Cerebellar cortex (tissue), 1 donor: ENCODE measurements at regions not wholly inside any gene's neighbourhood (a gene's known extent, or its start where the extent isn't known, plus 50 kb on each side); places are given as distances from the start of the nearest gene placed in this dataset.
"Not testable (repeated sequence)": the region's sequence is repeated elsewhere in the genome, so short reads cannot be mapped to it uniquely, and the experiment has no call there.

Experiments
- DNase-seq: peaks from one replicate; pipeline ENCODE4 v3.0.0-alpha.2; 2015; ENCODE audit warnings: low spot score

- no peak for DNase-seq
Observed at GRCh38 chr3:78424656-78425055, 1343.1 kb downstream of the ROBO1 start.

DNA sequence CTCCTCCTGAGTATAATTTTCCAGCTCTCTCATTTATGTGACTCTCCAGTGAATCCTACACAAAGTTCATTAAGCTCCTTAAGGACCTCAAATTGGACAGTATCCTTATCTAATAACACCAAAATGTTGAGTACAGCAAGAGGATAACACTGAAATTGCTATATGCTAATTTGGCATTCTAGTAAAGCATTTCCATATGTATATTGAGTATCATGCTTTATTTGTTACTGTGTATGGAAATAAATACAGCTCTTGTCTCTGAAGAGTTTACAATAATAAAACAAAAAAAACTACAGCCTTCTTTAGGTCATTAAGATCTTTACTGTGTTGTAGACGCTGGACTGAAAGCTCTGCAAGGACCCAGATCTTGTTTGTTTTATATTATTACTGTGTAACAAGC is 1341.3 kb downstream of the ROBO1 start:
- no peak for DNase-seq

- DNase-seq = no peak
Observed at GRCh38 chr3:78427303-78427702, 1340.5 kb downstream of the ROBO1 start.

- no peak for DNase-seq
Observed at GRCh38 chr3:78430741-78431140, 1337.1 kb downstream of the ROBO1 start.

- no peak for DNase-seq
Observed at GRCh38 chr3:78434801-78435200, 1333.0 kb downstream of the ROBO1 start.

DNA sequence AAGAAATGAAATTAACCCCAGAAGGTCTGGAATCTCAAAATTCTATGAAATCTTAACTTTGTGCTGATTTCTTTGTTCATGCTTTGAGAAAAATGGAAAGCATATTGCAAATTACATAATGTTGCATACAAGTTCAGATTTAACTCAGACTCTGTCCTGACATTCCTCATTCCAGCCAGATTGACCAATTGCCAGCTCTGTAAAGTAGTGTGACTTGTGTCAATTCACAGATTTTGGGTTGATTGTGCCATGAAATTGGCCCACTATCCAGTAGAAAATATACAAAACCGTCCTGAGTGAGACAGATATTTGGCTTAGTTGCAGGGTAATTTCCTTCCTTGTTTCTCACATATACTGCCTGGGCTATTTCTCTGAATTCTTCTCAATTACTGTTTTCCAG is 1312.6 kb downstream of the ROBO1 start:
- no peak for DNase-seq

GRCh38 chr3:78455712-78456433 is 1311.9 kb downstream of the ROBO1 start:
- DNase-seq = peak; percentile 1

DNA sequence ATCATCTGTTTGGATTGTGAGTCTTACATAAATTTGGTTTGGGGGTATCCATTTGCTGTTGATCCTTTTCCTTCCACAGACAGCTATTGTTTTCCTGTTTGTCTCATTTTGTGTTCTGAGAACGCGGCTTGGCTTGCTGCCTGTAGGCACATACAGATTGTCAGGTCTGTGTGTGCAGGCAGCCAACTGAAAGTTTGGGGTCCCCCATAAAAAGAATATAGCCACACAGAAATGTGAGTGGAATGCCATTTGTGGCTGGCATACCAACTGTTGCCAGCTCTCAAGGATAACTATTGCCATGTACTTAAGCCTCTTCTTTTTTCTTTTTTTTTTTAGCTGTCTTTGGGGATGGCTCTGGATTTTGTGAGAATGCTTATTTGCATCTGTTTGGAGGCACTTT is 1308.0 kb downstream of the ROBO1 start:
- no peak for DNase-seq

DNA sequence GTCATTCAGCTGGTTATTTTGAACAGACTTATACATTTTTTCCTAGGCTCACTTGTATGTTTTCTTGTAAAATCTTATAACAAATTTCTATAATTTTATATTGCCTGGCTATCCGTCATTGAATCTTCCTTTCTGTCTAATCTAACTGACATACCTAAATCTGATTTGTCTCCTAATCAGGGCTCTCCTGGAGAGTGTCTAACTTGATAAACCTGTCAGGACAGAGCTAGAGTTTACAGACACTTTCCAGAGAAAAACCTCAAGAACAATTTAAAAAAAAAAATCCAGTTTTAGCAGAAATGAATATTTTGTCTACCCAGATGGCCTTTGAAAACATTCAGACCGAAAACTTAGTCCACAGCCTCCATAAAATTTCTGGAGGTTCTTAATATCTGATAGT is 1305.8 kb downstream of the ROBO1 start:
- DNase-seq = no peak

- no peak for DNase-seq
Observed at GRCh38 chr3:78476076-78476475, 1291.7 kb downstream of the ROBO1 start.

- no peak for DNase-seq
Observed at GRCh38 chr3:78481050-78481449, 1286.7 kb downstream of the ROBO1 start.

DNA sequence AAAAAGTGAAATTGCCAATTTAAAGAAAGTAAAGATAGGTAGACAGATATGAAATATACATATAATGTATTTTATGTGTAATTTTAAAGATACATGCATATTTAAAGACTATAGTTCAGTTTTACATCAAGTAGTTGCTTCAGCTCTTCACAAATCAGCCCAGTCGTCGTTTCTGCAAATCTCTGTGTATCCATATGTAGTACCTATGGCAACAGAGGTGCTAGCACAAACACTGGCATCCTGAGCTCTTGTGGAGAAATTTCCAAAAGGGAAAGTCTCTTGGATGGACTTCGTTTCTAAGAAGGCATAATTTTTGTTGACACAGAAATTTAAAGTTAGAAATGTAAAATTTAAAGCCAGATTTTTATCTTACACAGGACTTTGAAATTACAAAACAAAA is 1284.7 kb downstream of the ROBO1 start:
- DNase-seq = no peak

DNA sequence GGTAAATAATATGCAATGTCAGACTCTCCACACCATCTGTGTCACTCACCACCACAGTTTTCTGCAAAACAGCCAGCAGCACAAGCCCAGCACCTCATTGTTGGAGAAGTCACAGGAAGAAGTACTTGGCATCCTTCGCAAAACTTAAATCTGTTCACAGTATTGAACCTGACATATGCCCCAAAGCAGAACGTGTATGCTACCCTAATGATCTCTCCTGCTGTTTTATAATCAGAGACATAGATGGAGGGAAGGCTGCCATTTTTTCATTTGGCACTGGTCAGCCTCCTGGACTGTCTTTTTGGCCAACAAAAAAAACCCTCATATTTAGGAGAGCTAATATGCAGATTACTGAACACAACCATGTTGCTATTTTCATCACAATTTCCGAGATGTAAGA is 1272.9 kb downstream of the ROBO1 start:
- peak; percentile 81 for DNase-seq

DNA sequence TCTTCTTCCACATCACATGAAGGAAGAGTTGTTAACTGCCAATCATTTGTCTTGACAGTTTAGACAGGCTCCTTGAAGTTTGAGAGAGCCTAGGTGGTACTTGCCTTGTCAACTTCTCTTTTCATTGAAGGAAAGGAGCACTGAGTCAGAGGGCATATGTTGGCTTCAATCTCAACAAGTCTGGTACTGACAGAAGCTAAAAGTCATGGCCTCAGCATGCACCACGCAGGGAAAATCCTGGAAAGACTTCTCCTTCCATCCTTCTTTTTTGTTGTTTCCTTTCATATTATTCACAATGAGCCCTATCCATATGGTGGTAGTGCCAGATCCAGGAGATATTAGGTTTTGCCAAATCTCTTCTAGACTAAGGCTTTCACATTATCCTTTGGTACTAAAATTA is 1272.5 kb downstream of the ROBO1 start:
- DNase-seq = peak; percentile 76

DNA sequence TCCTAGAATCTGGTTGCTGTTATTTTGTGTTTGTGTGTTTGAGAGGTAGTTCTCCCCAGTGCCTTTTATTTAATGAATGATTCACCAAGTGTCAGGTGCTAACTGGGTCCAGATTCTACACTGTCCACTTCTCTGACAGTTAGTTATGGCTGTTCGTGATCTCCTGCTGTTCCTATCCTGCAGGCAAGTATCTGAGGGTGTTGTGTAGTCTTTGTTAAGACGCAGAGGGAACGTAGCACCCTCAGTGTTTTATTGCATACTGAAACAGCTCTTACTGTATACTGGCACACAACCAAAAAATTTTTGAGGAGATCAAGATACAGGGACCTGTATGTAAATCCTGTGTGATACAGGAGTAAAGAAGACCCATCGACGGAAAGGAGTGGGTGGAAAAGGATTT is 1271.3 kb downstream of the ROBO1 start:
- DNase-seq = peak; percentile 34

DNA sequence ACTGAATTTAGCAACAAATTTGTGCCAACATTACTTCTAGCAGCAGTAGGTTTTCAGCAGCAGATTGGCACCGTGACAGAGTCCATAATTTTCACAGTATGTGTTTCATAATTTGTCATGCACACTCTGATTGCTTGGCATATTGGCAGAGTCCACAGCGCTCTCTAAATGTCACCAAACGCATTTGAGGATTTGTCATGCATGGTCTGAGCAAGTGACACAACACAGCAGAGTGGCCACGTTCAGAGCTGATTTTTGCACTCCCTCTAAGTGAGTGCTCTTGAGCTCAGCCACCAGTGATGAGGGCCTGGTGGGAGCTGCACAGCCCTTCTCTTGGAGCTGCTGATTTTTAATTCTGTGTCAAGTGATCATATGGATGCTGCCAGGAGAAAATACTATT is 1270.8 kb downstream of the ROBO1 start:
- DNase-seq = peak; percentile 84

- DNase-seq = peak; percentile 5
Observed at GRCh38 chr3:78497767-78498166, 1270.0 kb downstream of the ROBO1 start.

DNA sequence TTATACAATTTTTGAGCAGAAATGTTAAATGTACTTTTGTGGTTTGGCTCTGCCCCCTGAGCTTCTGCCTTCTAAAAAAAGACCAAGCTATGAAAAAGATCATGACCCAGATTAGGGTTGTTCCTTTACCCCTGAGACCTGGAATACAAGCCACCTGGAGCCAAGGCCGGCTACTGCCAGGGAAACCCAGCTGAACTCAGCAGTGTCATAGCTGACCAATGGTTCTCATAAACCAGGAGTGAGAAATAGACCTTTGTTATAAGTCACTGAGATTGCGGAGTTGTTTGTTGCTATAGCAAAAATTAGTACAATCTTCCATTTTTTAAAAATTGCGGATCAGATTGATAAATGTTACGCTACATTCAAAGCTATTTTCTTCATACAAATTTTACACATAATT is 1261.7 kb downstream of the ROBO1 start:
- DNase-seq = no peak

DNA sequence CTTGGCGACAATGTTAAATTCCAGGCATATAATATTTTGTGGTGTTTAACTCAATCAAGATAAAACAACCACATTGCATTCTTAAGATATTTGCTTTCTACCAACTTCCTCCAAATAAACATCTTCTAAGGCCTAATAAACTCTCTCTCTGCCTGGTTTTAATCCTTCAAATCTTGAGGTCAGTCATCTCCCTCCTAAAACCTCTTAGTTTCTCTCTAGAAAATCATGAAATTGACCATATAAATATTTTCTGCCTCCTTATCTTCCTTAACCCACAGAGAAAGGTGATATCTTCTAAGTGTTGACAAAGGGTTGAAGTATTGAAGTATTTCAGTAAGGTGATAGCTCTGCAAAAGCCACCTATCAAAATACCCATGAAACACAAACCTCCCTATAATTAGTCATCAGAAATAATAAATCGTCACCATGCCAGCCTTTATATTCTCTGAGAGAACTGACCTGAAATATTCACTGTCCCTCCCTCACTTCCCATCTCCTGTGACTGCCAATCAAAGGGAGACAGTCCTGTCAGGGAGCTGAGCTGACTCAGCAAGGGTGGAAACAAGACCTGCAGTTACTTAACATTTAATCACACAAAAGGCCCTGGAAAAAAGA is 1261.1 kb downstream of the ROBO1 start:
- DNase-seq = no peak

- no peak for DNase-seq
Observed at GRCh38 chr3:78507196-78507984, 1260.4 kb downstream of the ROBO1 start.

DNA sequence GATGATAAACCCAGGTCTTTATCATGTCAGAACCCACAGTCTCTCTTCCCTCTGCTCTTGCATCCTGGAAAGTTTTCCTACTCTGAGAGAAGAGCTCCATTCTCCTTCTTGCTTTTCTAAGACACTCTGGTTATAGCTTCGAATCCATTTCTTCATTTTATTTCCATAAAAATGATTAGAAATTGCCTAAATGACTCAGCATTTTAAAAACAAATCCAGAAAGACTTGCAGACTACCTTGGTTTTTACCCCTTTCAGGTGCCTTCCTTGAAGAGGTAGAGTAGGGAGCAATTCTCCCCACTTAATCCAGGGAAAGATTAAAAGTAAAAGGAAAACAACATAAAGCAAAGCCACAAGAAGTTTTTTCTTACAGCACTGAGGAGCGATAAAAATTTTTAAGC is 1256.0 kb downstream of the ROBO1 start:
- no peak for DNase-seq

DNA sequence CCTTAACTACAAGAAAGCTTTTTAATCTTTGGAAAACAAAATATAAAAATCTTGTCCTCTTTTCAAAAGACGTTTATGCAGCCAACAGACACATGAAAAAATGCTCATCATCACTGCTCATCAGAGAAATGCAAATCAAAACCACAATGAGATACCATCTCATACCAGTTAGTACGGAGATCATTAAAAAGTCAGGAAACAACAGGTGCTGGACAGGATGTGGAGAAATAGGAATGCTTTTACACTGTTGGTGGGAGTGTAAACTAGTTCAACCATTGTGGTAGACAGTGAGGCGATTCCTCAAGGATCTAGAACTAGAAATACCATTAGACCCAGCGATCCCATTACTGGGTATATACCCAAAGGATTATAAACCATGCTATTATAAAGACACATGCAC is 1255.0 kb downstream of the ROBO1 start:
- DNase-seq = not testable (repeated sequence)

DNA sequence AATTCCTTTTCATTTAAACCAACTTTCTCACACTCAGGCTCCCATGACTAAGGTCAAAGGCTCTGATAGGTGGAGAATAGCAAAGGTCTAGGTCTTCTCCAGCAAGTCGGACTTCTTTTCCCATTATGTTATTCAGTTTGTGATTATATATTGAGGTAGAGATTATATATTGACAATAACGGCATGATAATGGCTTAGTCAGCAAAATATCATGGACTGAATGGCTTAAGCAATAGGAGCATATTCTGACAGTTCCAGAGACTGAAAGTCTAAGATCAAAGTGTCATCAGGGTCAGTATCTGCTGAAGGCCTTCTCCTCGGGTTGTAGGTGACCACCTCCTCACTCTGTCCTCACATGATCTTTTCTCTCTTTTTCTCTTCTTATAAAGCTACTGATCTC is 1251.4 kb downstream of the ROBO1 start:
- no peak for DNase-seq
